ENCODE measurements at regions not wholly inside any gene's neighbourhood (a gene's known extent, or its start where the extent isn't known, plus 50 kb on each side); places are given as distances from the start of the nearest gene placed in this dataset.
"Not testable (repeated sequence)": the region's sequence is repeated elsewhere in the genome, so short reads cannot be mapped to it uniquely, and the experiment has no call there.

DNA sequence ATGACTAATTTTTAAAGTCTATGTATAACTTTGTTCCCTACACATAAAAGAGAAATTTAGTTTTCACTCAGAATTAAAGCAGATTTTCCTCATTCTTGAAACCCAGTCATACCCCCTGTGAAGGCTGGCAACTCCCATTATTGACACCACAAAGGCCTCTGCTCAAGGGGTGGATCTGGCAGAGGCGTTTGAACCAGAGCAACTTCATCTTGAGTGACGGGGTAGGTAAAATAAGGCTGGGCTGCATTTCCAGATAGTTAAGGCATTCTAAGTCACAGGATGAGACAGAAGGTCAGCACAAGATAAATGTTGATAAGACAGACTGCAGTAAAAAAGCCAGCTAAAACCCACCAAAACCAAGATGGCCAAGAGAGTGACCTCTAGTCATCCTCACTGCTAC is 177.2 kb upstream of the OR13F1 start:
- no peak for DNase-seq (ENCODE audit: low spot score)

DNA sequence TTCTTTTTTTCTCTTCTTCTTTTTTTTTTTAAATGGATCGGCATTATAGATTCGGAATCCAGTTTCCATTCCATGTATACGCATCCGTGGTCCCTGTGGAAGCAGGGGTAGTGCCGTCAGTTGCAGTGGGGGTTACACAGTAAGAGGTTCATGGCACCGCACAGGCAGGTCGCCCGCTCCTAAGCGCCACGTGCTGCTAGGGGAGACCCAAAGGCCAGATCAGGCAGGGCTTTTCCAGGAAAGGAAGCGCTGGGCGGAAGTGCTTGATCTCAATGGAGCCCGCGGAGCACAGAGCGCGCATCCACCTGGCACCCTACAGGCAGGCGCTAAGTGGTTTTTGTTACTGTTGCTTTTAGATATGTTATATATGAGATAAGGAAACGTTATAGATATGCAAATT is 174.8 kb upstream of the OR13F1 start:
- no peak for DNase-seq (ENCODE audit: low spot score)

DNA sequence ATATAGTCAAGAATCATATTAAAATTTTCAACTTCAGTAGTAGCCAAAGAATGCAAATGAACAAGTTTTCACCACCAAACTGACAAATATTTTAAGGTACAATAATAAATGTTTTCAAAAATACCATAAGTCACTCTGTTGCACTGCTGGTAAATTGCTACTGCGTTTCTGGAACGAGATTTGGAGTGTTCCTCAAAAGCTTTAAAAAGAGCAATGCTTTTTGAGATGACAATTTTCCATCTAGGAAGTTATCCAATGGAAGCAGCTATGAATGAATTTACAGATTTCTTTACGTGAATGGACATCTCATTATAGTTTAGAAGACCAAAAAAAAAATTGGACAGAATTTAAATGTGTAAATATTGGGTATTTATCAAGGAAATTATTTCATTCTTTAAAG is 173.2 kb upstream of the OR13F1 start:
- no peak for DNase-seq (ENCODE audit: low spot score)

DNA sequence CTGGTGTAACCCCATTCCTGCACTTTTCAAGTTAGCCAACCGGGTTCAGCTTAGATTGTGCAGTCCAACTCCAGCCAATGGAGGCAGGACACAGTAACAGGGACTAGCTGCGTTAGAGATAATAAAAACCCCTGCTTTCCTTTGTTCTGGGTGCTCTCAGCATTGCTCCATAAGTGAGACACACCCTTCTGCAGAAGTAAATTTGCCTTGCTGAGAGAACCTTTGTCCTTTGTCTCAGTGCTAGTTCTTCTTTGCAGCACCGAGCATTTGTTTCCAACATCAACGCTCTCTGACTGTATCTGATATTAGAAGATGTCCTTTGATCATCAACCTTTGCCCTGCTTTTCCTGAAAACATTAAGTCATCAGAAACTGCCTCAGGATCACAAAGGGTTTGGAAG is 169.5 kb upstream of the OR13F1 start:
- no peak for DNase-seq (ENCODE audit: low spot score)

DNA sequence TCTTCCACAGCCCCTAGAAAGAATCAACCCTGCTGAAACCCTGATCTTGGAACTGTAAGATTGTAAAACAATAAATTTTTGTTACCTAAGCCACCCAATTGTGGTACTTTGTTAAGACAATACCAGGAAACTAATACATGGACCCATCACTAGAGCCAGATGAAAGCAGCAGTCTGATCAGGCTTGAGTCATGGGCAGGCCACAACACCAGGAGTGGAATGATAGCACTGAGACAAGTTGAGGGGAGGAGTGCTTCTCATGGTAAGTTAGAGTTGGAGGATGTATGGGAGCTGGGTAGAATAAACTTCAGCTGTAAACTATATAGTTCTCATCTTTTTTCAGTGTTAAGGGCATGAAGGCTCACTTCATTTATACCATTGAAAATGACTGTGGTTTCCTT is 164.4 kb upstream of the OR13F1 start:
- no peak for DNase-seq (ENCODE audit: low spot score)

DNA sequence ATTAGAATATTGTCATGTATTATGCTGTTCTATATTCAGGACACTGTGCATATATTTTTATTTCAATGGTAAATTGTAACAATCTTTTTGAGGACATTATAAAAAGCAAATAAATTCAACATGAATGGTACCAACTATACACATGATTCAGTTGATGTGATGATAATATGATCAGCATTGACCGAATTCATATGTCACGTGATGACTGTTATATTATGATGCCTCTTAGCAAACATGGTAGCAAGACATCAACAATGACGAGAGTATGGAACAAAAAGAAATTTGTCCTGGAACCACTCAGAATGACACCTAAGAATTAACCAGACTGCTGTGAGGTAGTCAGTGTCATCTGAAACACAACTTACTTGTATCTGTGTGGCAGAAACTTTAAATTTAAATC is 161.5 kb upstream of the OR13F1 start:
- no peak for DNase-seq (ENCODE audit: low spot score)

DNA sequence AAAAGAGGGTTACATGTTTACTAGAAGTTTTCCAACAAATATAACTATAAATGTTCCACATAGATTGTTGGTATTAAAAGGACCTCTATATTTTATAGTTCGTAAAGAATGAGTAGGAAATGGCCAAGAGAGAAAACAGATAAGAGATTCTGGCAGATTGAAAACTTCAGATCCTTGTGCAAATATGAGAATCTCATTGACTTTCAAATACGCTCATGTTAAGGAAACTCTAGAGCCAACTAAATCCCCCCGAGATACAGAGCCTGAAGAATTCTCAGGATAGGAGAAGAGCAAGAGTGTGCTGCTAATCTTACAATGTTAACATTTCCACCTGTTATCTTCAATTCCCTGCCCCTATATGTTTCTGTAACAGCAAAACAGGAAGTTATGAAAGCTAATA is 159.0 kb upstream of the OR13F1 start:
- DNase-seq (ENCODE audit: low spot score), result no peak

DNA sequence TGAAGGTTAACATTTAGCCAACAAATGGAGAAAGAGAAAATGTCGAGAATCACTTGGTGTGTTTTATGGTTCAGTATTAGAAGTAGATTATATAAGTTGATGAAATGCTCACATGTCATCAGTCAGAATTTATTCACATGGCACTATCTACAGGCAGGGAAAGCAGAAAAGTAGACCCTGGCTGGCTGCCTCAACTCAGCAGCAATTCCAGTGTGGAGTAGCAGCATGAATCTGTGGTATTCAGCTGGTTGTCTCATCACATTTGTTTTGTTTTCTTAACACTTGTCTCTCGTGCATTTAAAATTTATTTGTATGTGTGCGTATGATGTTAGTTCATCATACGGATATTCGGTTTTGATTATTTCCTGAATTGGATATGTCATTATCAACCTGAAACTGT is 153.5 kb upstream of the OR13F1 start:
- DNase-seq (ENCODE audit: low spot score), result no peak

DNA sequence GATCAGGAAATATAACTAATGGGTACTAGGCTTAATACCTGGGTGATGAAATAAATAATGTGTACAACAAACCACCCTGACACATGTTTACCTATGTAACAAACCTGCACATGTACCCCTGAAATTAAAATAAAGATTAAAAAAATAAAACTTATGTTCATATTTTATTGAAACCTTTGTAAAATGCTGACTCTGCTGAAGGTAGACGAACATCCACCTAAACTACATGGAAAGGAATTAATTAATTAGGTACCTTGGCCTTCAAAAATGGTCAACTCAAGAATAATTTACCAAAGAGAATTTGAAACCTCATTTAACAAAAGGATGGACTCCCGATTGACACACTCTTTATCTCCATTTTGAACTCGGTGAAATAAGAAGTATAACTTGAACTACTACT is 152.3 kb upstream of the OR13F1 start:
- no peak for DNase-seq (ENCODE audit: low spot score)

DNA sequence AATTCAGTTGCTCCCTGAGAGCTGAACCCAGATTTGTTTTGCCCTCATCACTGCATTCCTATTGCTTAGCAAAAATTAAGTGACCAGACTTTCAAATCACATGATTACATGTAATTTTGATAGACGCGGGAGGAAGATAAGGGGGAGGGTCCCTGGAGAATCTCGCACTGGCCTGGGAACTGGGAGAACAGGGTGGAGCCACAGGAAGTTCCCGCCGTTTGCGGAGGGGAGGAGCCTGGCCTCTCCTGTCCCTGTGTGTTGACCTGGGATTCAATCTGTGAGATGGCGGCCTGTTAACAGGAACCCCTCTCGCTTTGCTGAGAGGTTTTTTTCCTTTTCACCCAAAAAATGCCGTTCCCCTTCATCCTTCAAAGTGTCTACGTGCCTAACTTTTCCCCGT is 142.9 kb upstream of the OR13F1 start:
- DNase-seq (ENCODE audit: low spot score), result no peak

DNA sequence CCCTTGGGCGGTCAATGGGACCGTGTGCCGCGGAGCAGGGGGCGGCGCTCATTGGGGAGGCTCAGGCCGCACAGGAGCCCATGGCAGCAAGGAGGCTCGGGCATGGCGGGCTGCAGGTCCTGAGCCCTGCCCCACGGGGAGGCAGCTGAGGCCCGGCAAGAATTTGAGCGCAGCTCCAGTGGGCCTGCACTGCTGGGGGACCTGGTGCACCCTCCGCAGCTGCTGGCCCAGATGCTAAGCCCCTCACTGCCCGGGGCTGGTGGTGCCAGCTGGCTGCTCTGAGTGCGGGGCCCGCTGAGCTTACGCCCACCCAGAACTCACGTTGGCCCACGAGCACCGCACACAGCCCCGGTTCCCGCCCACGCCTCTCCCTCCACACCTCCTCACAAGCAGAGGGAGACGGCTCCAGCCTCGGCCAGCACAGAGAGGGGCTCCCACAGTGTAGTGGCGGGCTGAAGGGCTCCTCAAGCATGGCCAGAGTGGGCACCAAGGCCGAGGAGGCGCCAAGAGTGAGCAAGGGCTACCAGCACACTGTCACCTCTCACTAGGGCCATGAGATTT is 141.1 kb upstream of the OR13F1 start:
- no peak for DNase-seq (ENCODE audit: low spot score)

DNA sequence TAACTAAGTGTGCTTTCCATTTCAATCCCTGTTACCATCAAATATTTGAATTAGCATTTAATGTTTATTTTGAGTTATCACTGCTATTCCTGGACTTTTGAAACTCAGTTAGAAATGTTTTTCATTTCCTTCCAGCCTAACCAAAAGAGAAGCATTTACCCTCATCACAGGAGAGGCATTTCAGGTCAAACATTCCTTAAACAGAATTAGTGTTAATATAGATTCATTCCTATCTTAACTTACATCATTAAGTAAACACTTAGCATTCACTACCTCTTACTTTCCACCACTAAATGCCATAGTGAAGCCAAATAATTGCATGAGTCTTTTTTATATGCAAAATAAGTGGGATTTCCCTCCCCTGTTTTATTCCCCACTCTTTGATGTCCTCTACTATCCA is 136.6 kb upstream of the OR13F1 start:
- DNase-seq (ENCODE audit: low spot score), result no peak

DNA sequence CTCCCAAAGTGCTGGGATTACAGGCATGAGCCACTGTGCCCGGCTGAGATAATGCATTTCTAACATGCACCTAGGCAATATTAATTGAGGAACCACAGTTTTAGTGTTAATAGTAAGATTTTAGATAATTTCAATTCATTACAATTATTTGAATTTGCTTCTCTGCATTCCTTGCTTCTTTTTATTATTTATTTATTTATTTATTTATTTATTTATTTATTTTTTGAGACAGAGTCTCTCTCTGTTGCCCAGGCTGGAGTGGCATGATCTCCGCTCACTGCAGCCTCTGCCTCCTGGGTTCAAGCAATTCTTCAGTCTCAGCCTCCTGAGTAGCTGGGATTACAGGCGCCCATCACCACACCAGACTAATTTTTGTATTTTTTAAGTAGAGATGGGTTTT is 135.7 kb upstream of the OR13F1 start:
- not testable (repeated sequence) for DNase-seq (ENCODE audit: low spot score)

DNA sequence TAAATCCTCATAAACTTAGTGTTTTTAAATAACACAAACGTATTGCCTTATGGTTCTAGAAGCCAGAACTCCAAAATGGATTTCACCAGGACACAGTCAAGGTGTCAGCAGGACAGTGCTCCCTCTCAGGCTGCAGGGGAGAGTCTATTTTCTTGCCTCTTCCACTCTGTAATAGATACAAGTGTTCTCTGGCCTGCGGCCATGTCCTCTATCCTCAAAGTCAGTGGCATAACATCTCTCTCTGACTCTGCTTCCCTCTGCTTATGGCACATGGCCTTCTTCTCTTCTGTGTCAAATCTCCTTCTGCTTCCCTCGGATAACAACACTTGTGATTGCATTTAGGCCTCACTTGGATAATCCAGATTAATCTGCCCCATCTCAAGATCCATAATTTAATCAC is 129.4 kb upstream of the OR13F1 start:
- DNase-seq (ENCODE audit: low spot score), result no peak

DNA sequence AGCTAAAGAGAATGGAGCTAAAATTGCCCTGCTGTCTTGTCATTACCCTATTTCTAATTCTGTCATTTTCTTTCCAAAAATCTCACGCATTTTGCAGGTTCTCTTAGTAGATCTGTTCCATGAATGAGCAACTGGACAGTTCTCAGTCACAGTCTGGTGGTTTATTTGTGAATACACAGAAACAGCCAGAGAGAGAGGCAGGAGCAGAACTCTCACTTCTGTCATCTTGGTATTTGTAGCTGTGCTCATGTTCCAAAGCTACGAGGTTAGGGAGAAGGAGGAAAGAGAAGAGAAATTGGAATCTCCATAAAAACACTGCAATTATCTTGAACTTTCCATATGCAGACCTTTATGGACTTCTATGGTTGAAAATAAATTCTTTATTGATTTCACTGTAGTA is 118.0 kb upstream of the OR13F1 start:
- no peak for DNase-seq (ENCODE audit: low spot score)

DNA sequence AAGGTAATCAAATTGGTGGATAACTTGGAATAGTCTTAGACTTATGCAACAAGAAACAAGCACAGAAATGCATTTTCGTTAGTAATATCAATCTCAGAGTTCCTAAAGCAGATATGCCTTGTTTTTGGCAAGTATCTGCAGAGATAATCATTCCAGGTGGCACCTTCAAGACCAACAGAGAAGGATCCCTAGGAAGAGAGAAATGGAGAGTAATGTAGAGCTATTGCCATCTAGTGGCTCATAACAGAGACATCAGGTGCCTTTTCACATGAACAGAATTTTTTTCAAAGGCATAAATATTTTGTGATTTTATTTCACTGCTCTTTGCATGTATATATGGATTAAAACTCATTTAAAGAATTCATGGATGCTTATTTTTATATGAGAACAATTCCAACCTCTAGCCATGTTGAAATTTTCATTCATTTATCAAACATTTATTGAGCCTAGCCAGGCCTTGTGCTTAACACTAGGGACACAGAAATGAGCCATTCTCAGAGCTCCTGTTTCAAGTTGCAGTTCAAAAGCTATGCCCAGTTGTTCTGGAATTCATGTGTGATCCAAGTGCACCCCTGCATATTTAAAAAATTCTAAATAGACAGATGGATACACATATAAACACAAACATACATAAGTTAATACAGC is 117.5 kb upstream of the OR13F1 start:
- peak; percentile 55 for DNase-seq (ENCODE audit: low spot score)

DNA sequence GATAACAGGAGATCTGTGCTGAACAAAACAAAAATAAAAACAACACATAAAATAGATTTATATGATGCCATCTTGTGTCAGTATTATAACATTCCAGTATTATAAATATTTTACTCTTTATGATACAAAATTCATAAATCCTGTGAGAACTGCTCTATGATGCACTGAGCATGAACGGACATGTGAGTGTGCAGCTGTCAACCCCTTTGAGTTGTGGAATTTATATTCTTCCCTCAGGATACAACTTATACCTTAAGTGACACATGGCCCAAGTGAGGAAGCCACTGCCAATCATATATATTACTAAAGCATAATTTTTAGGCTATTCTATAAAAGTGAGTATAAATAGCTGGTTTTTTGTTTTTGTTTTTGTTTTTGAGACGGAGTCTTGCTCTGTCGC is 116.0 kb upstream of the OR13F1 start:
- DNase-seq (ENCODE audit: low spot score), result no peak

DNA sequence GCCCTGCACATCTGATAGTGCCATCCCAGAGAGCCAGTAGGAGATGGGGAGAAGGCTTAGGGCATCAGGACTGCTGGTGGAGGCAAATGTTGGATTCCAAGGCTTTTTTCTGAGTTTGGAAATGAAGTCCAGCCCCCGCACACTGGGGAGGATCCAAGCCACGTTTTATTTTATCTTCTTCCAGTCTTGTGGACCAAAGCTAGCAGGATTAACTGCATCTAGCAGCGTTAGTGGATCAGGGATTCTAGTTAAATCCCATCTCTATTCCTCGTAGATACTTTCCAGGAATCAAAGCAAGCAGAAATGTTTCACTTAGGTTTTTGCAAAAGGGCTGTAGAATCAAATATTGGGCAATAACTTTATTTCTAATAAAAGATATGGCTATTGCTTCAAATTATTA is 114.7 kb upstream of the OR13F1 start:
- no peak for DNase-seq (ENCODE audit: low spot score)

DNA sequence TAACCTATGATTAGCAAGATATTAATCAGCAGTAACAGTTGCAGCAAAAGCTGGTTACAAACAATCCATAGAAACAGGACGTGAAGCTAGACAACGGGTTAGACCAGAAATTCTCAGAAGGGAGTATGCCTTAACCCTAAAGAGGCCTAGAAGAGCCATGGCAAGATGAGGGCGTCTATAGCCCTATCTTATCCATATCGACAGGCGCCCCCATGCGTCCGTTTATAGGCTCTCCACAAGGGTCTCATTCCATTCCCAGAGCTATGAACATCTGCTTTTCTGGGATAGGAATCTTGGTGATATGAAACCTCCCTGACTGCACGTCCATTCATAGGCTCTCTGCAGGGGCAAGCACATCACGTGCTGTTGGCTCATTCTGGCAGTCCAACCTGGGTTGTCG is 109.2 kb upstream of the OR13F1 start:
- not testable (repeated sequence) for DNase-seq (ENCODE audit: low spot score)

DNA sequence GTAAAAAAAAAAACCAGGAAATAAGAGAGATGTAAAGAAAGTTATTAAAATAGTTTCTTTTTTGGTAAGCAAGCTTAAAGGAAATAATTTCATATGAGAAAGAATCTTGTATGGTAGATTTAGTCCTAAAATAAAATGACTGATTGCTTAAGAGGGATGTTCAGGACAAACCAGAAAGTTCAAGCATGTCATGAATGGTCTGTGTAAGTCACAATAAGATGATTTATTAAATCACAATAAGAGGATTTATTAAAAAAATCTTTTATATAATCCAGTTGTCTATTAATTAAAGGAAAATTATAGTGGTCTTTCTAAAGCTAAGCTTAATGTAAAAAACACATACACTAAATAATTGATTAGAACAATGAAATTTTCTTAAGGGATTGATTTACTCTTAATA is 91.8 kb upstream of the OR13F1 start:
- DNase-seq (ENCODE audit: low spot score), result no peak

DNA sequence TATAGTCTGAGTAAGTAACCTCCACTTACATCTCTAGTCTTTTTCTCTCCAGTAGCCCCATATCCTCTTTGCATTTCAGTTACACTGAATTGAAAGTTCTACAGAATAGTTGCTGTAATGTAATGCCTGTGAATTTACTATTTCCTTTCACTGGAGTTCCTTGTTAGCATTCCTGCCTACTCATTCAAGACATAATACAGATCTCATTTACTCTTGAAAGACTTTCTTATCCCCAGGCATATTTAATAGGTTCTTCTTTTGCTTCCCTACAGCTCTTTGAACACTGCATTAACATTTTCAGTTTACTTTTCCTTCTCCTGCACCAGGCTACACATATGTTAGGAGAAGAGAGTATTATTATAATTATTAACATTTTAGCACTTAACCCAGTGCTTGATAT is 87.6 kb upstream of the OR13F1 start:
- no peak for DNase-seq (ENCODE audit: low spot score)

DNA sequence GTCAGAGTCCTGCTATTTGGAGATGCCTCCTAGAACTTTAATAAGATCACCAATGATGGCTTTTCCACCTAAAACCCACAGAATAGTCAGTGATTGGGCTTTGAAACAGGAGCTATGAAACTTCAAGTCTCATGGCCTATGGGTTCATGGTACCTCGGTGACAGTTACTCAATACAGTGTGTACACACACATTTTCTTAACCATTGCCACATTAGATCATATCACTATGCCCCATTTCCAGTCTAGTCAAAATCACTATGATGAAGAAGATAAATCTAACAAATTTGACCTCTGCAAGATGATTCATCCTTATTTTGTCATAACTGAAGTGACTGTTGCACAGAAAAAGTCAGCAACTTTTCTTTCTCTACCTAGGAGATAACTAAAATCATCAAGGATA is 86.8 kb upstream of the OR13F1 start:
- DNase-seq (ENCODE audit: low spot score), result no peak

DNA sequence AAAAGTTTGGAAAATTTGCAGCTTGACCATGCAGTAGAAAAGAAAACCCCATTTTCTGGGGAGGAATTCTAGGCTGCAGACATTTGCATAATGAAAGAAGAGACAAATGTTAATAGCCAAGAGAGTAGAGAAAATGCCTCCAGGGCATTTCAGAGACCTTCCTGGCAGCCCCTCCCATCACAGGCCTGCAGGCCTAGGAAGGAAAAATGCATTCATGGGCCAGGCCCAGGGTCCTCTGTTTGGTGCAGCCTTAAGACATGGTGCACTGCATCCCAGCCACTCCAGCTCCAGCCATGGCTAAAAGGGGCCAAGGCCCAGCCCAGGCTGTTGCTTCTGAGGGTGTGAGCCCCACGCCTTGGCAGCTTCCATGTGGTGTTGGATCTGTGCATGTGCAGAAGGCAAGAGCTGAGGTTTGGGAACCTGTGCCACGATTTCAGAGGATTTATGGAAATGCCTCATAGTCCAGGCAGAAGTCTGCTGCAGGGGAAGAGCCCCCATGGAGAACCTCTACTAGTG is 75.0 kb upstream of the OR13F1 start:
- DNase-seq (ENCODE audit: low spot score), result no peak

DNA sequence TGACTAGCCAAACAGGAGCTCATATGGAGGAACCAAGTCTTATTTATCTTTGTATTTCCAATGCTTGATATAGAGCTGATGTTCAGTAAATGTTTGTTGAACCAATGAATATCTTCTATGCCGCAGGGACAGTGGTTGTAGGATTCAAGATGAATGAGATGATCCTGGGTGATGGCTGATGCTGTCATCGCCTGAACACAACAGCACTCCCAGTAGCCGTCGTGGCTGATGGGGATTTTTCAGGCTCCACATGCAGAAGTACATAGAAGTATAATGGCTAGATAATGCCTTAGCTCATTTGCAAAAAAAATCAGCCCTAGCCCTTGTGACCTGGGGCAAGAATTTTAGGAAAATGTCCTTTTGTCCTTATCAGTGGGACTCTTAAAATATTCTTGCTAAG is 69.0 kb upstream of the OR13F1 start:
- no peak for DNase-seq (ENCODE audit: low spot score)
